RWPE1 (cell line): ENCODE measurements at regions not wholly inside any gene's neighbourhood (a gene's known extent, or its start where the extent isn't known, plus 50 kb on each side); places are given as distances from the start of the nearest gene placed in this dataset.

Source experiments
- CTCF ChIA-PET: fragments of 350-600 bp; sonication (Branson Sonifier 250); formaldehyde crosslinking; extraction: SDS; loops from one replicate; lab custom pipeline; 2021; lab: Yijun Ruan, JAX
- POLR2A ChIA-PET: fragments of 400-600 bp; formaldehyde crosslinking; extraction: SDS; loops from one replicate; lab custom pipeline; 2020; ENCODE audit warnings: antibody characterized with exemption; ENCODE audit not compliant: low non-redundant PET; lab: Yijun Ruan, JAX
- DNase-seq: peaks from one replicate; pipeline ENCODE4 v3.0.0; 2012; ENCODE audit warnings: low spot score
- H3K27ac ChIP-seq: fragments of 450-650 bp; 2 replicates; pipeline ENCODE4 v1.5.1; 2017
- TF ChIP-seq, protein P1 (sequence below): fragments of 450-650 bp; conservative IDR thresholded peaks from 2 replicates; pipeline ENCODE4 v1.5.1; 2017; ENCODE audit warnings: low read depth, mild to moderate bottlenecking

GRCh38 chr10:130985158-130985753 lies 326.3 kb downstream of the TCERG1L start:
- DNase-seq, result no peak
- CTCF ChIA-PET, result no interaction called here
- no peak overlapping the region for H3K27ac ChIP-seq
- POLR2A ChIA-PET, result no interaction called here
- TF ChIP-seq, protein P1, sequence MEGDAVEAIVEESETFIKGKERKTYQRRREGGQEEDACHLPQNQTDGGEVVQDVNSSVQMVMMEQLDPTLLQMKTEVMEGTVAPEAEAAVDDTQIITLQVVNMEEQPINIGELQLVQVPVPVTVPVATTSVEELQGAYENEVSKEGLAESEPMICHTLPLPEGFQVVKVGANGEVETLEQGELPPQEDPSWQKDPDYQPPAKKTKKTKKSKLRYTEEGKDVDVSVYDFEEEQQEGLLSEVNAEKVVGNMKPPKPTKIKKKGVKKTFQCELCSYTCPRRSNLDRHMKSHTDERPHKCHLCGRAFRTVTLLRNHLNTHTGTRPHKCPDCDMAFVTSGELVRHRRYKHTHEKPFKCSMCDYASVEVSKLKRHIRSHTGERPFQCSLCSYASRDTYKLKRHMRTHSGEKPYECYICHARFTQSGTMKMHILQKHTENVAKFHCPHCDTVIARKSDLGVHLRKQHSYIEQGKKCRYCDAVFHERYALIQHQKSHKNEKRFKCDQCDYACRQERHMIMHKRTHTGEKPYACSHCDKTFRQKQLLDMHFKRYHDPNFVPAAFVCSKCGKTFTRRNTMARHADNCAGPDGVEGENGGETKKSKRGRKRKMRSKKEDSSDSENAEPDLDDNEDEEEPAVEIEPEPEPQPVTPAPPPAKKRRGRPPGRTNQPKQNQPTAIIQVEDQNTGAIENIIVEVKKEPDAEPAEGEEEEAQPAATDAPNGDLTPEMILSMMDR, result no peak

- ChIA-PET CTCF (no interaction called here), POLR2A (no interaction called here)
- TF ChIP-seq, protein P1, result no peak
- no peak for DNase-seq
- no peak overlapping the region for H3K27ac ChIP-seq
Observed at GRCh38 chr10:130986846-130987245, 324.7 kb downstream of the TCERG1L start.

DNA sequence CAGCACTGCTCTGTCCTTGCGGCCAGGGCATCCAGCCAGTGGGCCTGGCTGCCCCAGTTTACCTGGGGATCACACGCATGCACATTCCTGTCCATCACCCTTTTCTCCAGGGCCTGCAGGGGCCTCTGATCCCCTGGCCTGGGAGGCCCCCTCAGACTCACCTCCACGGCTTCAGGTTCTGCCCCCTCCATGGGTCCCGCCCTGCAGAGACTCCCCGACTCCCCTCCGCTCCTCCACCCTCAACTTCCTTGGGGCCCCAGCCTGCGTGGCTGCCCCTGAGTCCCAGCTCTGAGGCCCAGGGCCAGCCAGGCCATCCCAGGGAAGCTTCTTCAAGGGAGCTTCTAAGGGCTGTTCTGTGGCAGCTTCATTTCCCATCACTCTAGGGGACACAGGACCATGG lies 324.1 kb downstream of the TCERG1L start:
- DNase-seq, result no peak
- ChIA-PET POLR2A (no interaction called here), CTCF (no interaction called here)
- H3K27ac ChIP-seq, result no peak overlapping the region
- TF ChIP-seq, protein P1, result no peak

- POLR2A ChIA-PET, result no interaction called here
- TF ChIP-seq, protein P1, result no peak
- H3K27ac ChIP-seq, result no peak overlapping the region
- CTCF ChIA-PET, result no interaction called here
- no peak for DNase-seq
Observed at GRCh38 chr10:130989670-130990232, 321.8 kb downstream of the TCERG1L start.

DNA sequence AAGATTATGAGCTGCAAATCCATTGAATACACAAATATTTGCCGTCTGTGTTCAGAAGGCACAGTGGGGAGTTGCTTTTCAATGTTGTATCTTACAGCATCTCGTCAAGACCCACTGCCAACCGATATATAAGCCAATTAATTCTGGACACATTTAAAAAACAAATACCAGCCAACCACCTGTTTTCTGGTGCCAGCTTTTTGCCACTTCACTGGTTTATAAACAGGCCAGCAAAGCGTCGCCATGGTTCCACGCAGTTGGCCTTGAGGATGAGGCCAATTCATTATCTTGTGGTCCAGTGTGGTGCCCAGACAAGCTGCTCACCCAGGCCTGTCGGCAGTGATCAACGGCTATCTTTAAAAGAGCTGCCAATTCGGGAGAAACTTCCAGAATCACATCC lies 321.0 kb downstream of the TCERG1L start:
- TF ChIP-seq, protein P1, result no peak

DNA sequence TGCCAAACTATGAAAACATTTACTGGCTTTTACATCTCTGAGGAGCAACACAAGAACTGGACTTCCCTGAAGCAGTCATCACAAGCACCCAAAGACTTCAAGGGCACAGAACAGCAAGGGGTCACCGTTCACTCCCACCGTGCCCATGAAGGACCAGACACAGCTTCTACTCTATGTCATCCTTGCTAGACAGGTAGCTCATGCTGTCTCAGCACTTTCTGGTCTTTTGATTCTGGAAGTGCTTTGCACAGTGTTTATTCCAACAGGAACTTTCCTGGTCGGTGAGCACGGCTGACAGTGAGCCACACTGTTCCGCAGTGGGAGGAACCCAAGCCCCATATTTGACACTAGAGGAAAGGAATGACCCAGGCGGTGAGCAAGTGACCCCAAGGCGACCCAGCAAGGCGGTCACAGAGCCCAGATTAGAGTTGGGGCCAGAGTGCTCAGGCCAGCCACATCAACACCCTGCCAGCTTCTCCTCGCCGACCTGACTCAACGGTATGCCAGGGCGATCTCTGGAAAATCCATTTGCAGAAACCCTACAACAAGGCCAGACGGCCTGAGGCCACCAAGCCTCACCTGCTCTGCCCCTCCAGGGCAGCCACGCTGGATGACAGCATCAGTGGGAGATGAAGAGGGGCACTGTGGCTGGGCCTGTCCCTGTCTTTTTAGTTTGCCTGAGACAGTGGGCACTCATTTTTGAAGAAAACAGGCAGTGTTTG lies 318.6 kb downstream of the TCERG1L start:
- H3K27ac ChIP-seq, result no peak overlapping the region
- TF ChIP-seq, protein P1, result no peak
- no peak for DNase-seq
- POLR2A ChIA-PET, result no interaction called here
- CTCF ChIA-PET, result no interaction called here

More for the DNA sequence above, 321.0 kb downstream of the TCERG1L start:
- H3K27ac ChIP-seq, result no peak overlapping the region
- no peak for DNase-seq
- POLR2A ChIA-PET, result no interaction called here
- CTCF ChIA-PET, result no interaction called here
